Spleen (tissue), 7 donors: ENCODE measurements at regions not wholly inside any gene's neighbourhood (a gene's known extent, or its start where the extent isn't known, plus 50 kb on each side); places are given as distances from the start of the nearest gene placed in this dataset.
"Not testable (repeated sequence)": the region's sequence is repeated elsewhere in the genome, so short reads cannot be mapped to it uniquely, and the experiment has no call there.

ENCODE experiments used
- POLR2A ChIP-seq, 3 donors: fragments of 450-650 bp; IDR thresholded peaks; one replicate each; pipeline ENCODE4 v1.5.1; 2017; ENCODE audit warnings: antibody characterized with exemption in 3 of 3, mild to moderate bottlenecking in 1 of 3
- TF ChIP-seq, protein P1 (sequence below), 11 experiments: fragments of 200-600 bp in 7 of 11; fragments of 450-650 bp in 4 of 11; sonication (generic) in 4 of 11; IDR thresholded peaks in 8 of 11; conservative IDR thresholded peaks in 3 of 11; 1 replicate in 7 of 11; 2 replicates in 4 of 11; pipeline versions ENCODE4 v1.4.0 to v1.8.0; 2016 to 2021; ENCODE audit warnings: antibody characterized with exemption in 11 of 11, inconsistent platforms in 4 of 11, mild to moderate bottlenecking in 1 of 11
- donor health status: DM: no; HTN: no; CAD: no; lungs with moderate emphysema.
- donor health status: DM: no; HTN: no; CAD: no.
- donor health status: DM: no; HTN: no; CAD: no.

DNA sequence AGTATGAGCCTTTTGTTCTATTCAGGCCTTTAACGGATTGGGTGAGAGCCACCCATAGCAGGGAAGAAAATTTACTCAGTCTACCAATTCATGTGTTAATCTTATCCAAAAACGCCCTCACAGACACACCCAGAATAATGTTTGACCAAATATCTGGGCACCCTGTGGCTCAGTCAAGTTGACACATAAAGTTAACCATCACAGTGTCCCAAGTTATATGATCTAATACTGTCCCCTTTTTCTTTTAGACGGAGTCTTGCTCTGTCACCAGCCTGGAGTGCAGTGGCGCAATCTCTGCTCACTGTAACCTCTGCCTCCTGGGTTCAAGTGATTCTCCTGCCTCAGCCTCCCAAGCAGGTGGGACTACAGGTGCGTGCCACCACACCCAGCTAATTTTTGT lies 83.6 kb upstream of the GRK3 start:
- TF ChIP-seq, protein P1, sequence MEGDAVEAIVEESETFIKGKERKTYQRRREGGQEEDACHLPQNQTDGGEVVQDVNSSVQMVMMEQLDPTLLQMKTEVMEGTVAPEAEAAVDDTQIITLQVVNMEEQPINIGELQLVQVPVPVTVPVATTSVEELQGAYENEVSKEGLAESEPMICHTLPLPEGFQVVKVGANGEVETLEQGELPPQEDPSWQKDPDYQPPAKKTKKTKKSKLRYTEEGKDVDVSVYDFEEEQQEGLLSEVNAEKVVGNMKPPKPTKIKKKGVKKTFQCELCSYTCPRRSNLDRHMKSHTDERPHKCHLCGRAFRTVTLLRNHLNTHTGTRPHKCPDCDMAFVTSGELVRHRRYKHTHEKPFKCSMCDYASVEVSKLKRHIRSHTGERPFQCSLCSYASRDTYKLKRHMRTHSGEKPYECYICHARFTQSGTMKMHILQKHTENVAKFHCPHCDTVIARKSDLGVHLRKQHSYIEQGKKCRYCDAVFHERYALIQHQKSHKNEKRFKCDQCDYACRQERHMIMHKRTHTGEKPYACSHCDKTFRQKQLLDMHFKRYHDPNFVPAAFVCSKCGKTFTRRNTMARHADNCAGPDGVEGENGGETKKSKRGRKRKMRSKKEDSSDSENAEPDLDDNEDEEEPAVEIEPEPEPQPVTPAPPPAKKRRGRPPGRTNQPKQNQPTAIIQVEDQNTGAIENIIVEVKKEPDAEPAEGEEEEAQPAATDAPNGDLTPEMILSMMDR (IDR thresholded peaks at IDR 0.05 in 8 of 11, conservative IDR thresholded peaks at IDR 0.05 in 3 of 11) = not testable (repeated sequence)
- not testable (repeated sequence) for TF ChIP-seq POLR2A (IDR thresholded peaks at IDR 0.05)
